Inflammatory macrophage treated with lipopolysaccharide for 1 hour (primary cell): ENCODE measurements at regions not wholly inside any gene's neighbourhood (a gene's known extent, or its start where the extent isn't known, plus 50 kb on each side); places are given as distances from the start of the nearest gene placed in this dataset.
"Not testable (repeated sequence)": the region's sequence is repeated elsewhere in the genome, so short reads cannot be mapped to it uniquely, and the experiment has no call there.

Source experiments
- DNase-seq, 2 donors: peaks; one replicate each; pipeline ENCODE4 v3.0.0-alpha.2; 2020 to 2022

- DNase-seq = no peak
Observed at GRCh38 chr7:9240001-9240400, 806.6 kb downstream of the NXPH1 start.

- DNase-seq = no peak
Observed at GRCh38 chr7:9241826-9242225, 808.4 kb downstream of the NXPH1 start.

DNA sequence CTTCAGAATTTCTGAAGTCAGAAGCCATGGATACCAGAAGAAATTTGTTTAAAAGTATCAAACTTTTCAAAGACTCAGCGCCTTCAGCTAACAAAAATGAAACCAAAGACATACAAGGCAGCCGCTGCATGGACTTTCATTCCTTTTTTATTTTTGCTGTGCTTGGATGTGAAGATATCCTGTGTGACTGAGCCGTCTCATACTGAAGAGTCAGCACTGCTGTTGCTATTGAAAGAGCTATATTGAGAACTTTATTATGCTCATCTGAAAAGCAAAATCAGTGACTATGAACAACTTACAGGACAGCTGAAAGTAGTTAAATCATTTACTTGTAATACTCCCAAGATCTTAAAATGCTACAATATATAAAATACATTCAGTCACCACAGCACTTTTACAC lies 809.2 kb downstream of the NXPH1 start:
- DNase-seq = no peak

DNA sequence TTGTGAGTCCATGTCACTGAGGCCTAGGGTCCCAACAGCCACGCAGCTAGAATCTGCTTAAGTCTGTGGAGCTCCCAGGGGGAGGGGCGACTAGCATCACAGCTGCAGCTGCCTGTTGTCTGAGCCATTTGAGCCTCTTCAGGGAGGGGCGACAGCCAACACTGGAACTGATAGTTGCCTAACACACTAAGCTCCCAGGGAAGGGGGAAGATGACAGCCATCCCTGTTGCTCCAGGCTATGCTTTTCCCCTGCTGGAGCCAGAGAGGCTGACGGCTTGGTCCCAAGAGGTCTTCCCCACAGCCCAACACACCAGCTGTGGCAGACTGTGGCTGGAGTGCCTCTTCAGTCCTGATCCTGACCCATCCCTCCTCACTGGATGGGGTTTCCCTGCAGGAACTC lies 817.5 kb downstream of the NXPH1 start:
- no peak for DNase-seq

- no peak for DNase-seq
Observed at GRCh38 chr7:9264395-9264794, 831.0 kb downstream of the NXPH1 start.

DNA sequence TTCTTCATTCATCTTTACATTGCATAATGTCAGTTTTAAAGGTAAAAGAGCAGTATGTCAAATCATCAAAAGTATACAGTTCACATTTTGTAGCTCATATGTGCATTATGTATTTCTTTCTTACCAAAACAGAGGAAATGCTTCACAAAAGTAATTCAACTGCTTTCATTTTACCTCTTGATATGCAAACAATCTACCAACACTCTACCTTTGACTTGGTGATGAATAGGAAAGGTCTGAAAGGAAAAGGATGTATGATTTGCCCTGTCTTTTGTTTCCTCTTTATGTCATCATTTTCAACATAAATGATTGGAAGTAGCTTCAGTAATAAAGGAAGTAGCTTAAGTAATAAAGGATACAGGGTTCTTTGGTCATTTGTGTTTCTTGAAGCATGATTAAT lies 846.7 kb downstream of the NXPH1 start:
- DNase-seq = no peak

- DNase-seq = no peak
Observed at GRCh38 chr7:9283246-9283645, 849.8 kb downstream of the NXPH1 start.

DNA sequence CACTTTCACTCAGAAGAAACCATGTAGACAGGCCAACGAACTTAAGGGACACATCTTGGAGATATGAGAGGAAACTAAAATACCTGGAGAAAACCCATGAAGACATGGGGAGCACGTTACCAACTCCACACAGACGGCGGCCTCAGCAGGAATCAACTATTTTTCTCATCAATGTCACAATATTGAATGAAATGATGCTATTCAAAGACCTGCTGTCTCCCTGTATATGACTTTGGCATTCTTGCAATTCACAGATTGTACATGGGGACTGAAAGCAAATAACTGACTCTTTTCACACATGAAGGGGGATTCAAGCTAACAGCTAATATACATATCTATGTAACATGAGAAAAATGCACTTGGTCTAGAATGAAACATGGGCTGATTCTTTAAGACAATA lies 869.0 kb downstream of the NXPH1 start:
- no peak for DNase-seq

GRCh38 chr7:9307131-9307530 lies 873.7 kb downstream of the NXPH1 start:
- DNase-seq = no peak

GRCh38 chr7:9324513-9324912 lies 891.1 kb downstream of the NXPH1 start:
- no peak for DNase-seq

- no peak for DNase-seq
Observed at GRCh38 chr7:9328296-9328695, 894.9 kb downstream of the NXPH1 start.

- no peak for DNase-seq
Observed at GRCh38 chr7:9349625-9350024, 916.2 kb downstream of the NXPH1 start.

- DNase-seq = no peak
Observed at GRCh38 chr7:9391221-9391620, 957.8 kb downstream of the NXPH1 start.

- DNase-seq = no peak
Observed at GRCh38 chr7:9391984-9392383, 958.6 kb downstream of the NXPH1 start.

- not testable (repeated sequence) for DNase-seq
Observed at GRCh38 chr7:9404386-9404785, 971.0 kb downstream of the NXPH1 start.

- DNase-seq = no peak
Observed at GRCh38 chr7:9407816-9408215, 974.4 kb downstream of the NXPH1 start.

- DNase-seq = no peak
Observed at GRCh38 chr7:9453521-9453920, 1020.1 kb downstream of the NXPH1 start.

DNA sequence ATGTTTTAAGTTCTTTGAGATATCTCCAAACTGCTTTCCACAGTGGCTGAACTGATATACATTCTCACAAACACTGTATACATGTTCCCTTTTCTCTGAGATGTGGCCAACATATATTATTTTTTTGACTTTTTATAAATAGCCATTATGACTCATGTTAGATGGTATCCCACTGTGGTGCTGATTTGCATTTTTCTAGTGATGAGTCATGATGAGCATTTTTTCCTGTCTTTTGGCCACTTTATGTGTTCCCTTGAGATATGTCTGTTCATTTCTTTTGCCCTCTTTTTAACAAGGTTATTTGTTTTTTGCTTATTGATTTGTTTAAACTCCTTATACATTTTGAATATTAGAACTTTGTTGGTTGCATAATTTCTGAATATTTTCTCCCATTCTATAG lies 1055.1 kb downstream of the NXPH1 start:
- DNase-seq = peak; percentile 3

GRCh38 chr7:9498303-9498702 lies 1064.9 kb downstream of the NXPH1 start:
- DNase-seq = no peak

DNA sequence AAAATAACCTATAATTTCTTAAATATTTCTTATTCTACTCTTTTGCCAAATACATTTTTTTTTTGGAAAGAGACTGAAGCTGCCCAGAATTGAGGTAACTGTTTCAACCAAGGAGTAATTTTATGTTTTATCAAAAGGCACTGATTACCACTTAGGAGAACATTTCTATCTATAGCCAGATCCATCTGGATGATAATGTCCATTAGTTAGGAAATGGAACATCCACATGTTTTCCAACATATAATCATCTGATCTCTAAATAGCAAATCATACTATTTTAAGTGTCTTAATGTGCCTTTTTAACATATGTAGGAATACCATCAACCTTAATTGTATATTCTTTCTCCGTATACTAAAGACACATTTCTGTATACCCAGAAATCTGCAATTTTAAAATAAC lies 1068.9 kb downstream of the NXPH1 start:
- no peak for DNase-seq

GRCh38 chr7:9504678-9505077 lies 1071.3 kb downstream of the NXPH1 start:
- no peak for DNase-seq

DNA sequence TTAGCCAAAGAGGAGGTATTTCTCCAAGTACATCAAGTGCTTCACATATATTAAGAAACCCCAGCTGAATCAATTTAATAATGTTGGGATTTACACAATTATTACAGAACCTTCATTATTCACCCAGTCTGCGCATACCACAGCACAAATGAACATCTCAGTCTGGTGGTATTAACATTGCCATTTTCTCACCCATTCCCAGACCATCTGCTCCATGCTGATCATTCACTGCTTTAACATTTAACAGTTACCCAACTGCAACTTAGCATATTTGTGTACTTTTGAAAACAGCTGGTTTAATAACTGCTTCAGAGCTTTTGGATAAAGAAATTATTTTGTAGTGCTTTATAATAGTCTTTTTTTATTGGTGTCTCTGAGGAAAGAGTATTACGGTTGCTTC lies 1072.1 kb downstream of the NXPH1 start:
- no peak for DNase-seq

GRCh38 chr7:9507290-9507689 lies 1073.9 kb downstream of the NXPH1 start:
- DNase-seq = no peak

DNA sequence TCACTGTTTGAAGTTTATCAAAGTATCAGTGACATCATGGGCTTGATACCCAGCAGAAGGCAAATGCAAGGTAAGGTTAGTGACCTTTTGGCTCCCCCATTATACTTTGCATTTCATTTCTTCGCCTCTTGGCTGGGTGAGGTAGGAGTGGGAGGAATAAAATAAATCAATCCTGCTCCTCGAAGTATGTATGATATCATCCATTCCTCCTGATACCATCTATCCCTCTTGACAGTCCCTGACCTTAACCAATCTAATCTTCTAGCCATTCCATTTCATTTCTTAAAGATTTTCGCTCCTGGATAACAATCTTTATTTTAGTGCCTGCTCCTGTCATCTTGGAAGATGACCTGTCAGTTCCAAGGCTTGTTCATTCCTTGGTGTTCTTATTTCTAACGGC lies 1083.3 kb downstream of the NXPH1 start:
- DNase-seq = no peak

DNA sequence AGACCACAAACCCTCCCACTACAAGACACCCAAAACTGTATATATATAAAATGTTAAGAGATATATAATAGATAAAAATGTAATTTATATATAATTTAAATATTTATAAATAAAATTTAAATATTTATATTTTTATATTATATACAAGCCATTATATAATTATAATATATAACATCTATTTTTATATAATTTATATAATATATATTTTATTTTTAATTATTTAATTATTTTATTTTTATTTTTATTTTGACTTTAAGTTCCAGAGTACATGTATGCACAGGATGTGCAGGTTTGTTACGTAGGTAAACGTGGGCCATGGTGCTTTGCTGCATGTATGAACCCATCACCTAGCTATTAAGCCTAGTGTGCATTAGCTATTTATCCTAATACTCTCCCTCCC lies 1090.2 kb downstream of the NXPH1 start:
- DNase-seq = no peak

GRCh38 chr7:9552431-9552830 lies 1119.0 kb downstream of the NXPH1 start:
- not testable (repeated sequence) for DNase-seq
